HT1080 (cell line): ENCODE measurements at regions not wholly inside any gene's neighbourhood (a gene's known extent, or its start where the extent isn't known, plus 50 kb on each side); places are given as distances from the start of the nearest gene placed in this dataset.

Experiments used
- DNase-seq: peaks from one replicate; pipeline ENCODE4 v3.0.0-alpha.2; 2015; ENCODE audit warnings: low read depth

DNA sequence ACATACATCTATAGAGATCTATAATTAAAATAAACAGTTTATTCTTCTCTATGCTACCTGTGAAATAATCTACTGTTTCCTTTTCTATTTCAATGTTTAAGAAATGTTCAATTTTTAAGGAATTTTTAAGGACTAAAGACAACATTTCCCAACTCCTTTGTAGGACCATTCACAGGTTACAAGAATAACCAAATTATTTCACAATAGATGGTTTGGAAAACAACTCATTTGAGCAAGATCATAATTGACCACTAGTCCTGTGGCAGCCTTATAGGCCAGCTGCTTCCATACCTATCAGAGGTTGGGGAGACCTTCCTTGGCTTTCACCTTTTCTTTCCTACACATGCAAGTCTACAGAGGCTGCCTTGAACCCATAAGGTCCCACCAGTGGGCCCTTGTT, 193.7 kb downstream of the TTC39B start:
- no peak for DNase-seq

DNA sequence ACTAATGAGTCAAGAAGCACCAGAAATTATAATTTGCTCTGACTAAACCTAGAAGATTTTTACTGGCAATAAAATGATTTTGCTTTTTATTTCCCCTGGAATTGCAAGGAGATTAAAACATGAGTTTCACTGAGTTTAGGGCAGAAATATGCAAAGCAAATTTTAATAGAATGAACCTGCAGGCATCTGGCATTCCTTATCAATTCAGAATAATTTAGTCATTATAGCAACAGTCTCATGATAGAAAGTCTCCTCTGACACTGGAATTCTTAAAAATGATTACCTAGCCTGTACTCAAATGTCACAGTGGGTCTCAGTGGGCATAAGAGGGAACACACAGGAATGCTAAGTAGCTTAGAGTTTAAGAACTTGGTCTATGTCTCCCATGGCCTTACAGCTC, 195.9 kb downstream of the TTC39B start:
- DNase-seq, result no peak

DNA sequence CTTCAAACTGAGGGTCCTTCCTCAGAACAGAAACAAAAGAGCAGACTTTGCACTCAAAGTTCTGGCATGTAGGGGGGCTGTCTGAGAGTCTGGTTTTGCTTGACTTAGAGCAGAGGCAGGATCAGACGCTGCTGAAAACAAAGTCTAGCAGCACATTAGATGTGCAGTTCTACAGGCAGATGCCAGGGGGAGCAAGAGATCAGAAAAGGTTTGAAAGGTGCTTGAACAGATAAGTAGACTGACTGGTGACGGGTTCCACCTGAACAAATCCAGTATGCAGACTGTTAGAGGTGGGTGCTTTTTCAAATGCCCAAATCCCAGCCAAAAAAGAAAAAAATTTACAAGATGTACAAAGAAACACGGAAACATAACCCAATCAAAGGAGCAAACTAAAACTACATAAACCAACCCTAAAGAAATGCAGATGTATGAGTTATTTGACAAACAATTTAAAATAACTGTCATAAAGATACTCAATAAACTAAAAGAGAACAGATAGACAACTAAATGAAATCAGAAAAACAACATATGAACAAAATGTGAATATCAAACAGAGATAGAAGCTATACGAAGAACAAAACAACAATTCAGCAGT, 194.7 kb upstream of the FREM1 start:
- DNase-seq, result peak; percentile 14

DNA sequence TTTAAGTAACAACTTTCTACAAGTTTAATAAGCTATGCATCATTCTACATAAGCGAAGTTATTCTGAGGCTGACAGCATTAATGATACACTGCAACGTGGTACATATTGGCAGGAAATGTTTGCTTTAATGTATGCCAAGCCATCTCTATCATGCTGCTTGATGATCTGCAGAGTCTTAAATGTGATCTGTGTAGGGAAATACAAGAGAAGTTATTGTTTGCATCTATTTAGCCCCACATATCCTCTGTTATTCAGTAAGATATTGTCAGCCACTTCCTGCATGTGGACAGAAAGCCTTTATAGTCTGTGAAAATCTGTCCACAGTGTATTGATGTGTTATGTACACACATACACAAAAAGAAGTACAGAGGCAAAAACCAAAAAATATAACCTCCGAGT, 193.1 kb upstream of the FREM1 start:
- DNase-seq, result no peak

DNA sequence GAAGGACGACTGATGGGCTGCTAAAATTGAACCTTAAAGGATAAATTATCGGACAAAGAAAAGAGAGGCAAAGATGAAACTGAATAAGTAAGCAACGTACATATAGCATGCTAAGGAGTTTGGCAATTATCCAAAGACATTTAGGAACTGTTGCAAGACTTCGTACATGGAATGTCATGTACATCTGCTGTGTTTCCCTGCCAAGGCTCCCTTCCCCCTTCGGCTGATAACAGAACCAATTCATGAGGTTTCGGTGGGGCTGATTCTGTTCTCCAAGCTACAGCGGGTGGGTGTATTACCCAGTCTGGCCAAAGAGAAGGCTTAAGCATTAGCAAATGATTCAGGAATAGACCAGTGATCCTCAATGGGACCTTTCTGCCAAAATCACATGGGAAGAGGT, 190.9 kb upstream of the FREM1 start:
- DNase-seq, result no peak

DNA sequence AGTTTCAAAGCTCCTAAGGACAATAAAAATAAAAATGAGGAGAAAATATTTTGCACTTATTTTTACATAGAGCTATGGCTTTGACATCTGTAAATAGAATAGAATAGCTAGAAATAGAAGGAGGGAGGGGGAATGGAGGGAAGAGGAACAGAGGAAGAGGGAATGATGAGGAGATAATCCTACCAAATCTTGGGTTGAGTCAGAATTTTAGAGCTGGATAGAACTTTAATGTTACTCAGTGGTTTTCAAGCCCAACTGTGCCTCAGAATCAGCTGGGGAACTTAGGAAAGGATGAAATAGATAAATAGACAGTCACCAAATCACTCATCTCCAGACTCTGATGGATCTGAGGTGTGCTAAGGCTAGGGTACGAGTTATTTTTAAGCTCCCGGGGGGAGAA, 190.3 kb upstream of the FREM1 start:
- DNase-seq, result no peak

DNA sequence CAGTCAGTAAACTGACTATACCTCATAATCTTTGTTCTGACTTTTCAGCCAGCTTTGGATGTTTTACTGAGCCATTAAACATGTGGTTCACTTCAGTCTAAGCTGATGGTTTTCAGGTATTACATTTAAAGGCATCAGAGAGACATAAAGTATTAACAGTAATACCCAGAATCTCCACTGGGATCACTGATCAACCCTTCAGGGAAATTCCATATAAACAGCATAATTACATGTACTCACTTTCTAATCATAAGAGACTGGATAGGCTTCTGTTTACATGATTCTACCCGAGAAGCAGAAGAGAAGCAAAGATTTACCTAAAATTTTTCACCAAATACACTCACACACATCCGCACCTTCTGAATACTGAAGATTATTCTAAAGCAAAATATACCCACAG, 186.7 kb upstream of the FREM1 start:
- no peak for DNase-seq

DNA sequence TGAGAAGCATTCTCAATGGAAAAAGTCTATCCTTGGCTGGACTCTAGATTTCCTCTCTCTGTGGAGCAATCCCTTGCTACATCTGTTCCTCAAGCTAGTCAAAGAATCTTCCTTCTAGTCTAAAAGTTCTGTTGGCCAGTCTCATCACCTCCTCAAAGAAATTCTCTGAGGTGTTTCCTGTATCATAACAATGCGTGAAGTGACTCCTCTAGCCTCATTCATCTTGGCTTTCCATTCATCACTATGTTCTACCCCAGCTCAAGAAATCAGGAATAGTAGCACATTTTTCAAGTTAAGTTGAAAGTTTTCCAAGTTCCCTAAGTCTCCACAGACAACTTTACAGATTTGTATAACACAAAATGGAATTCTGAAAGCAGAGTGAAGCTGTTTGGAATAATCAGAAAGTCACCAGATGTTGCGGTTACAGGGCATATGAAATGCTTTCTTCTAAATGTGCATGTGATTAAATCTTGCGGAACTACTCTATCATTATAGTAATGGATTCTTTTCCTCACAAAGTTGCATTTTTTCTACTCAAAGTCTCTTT, 176.6 kb upstream of the FREM1 start:
- no peak for DNase-seq

DNA sequence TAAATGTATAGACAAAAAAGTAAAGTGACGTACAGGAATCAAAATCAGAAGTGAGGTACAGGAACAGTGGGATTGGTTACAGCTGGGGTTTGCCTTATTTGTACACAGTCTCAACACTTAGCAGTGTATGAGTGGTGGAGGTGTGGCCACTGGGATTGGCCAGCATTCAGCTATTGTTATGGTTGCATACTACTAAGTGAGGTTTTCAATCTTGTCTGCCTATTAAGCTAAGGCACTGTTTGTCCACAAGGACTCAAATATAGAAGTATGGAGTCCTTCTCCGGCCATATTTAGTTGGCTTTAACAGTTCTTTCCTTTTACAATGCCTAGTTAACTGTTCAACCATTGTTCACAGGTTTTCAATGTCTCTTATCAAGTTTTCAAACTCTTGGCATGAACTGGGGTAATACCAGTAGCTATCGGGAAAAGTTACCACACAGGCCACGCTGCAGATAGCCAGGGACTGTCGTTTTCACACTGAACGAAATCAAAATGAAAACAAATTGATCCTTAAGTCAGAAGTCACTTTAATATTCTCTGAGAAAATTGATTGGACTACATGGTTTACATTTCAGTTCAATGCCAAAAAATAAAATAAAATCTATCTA, 176.0 kb upstream of the FREM1 start:
- peak; percentile 13 for DNase-seq

DNA sequence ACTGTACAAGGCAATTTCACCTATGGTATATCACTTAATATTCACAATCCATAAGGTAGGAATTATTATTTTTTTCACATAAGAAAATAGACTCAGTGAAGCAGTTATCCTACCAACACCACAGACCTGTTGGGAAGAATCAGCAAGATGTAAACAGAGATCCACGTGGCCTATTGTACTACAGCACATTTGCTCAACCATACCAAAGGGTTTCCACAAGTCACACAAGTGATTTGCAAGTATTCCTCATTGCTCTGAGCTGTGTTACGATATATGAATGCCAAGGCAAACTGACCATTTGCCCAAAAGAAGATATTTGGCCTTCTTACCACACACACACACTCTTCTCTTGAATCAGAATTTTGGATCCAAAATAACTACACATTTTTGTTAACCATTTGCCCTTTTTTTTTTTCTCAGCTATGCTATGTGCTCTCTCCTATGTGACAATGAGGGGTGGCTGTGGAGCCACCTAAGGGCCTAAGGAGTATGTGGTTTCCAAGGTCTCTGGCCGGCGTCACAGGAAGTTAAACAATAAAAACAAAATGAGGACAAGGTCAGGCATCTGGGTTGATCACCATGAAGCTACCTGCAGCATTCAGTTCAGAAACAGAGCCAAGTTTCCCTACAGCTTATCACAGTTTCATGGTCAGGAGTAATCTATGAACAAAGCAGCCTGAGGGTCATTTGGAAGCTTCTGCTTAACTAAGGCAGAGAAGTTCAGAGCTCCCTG, 171.0 kb upstream of the FREM1 start:
- DNase-seq, result no peak

DNA sequence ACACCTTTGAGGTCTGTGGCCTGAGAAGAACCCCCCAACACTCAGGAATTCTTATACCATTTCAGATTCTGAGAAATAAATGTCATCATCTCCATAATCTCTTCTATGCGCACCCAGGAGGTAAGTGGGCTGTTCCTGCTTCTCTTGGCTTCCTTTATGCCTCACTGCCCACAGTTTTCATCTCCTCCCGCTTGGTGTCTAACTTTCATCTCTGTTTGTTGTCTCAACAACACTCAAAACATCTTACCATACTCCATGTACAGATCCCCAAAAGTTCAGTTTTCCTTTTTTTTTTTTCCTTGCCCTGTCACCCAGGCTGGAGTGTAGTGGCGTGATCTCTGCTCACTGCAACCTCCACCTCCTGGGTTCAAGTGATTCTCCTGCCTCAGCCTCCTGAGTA, 170.2 kb upstream of the FREM1 start:
- no peak for DNase-seq

DNA sequence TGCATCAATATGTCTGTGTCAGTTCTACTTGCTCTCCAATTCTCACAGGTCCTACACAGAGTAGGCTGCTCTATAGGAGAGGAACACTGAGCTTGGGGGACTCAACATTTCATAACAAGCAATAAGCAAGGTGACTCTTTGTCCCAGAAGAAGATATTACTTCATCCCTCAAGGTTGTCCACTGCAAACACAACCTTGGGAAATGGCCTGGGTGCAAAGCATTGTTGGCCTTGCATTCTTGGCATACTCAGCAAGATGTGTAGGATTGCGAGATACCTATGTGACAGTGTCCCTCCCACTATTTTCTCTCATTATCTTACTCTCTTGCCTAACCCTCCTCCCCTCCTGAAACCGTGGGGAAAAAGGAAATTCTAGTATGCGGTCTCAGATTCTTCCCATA, 169.8 kb upstream of the FREM1 start:
- no peak for DNase-seq

DNA sequence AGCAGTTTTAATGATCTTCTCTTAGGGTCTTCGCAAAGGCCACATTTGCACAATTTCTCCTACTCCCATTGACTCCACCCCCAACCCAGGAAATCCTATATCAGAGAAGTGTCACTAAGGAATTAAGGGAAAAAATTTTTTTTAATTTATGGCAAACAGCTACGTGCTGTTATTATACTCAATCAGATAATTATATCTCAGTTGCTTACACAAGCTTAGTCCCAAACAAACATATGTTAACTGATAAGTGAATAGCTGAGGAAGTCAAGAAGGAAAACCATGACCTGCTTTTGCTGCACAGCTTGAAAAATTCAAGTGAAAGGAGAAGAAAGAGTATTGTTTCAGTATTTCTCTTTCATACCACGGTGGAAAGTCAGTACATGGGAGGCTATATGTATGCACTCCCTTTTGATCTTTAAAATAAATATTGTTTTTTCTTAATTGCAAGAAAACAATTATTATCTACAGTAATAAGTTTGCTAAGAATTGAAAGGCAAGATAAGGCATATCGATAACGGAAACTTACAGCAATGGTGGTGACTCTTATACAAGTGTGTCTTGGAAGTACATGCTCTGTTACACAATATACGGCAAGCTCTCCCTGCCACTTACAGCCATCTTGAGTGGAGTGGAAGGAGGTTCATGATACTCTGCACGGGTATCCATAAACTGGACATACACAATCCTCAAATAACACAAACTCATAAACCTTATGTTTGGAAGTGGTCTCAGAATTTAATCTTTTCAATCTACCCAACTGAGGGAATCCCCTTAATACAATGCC, 167.9 kb upstream of the FREM1 start:
- DNase-seq, result no peak

DNA sequence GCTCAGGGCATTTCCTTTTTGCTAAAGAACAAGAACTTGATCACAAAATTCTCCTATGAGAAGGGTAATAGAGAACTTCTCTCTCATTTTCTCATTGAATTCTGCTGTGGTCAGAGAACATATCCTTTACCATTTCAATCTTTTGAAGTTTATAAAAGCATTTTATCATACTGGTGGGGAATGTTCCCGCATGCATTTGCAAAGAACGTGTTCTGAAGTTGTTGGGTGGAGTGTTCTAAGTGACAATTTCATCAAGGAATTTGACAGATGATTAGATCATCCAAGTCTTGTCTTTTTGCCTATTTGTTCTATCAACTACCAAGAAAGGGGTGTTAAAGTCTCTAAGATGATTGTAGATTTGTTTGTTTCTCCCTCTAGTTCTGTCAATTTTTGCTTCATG, 163.4 kb upstream of the FREM1 start:
- no peak for DNase-seq

DNA sequence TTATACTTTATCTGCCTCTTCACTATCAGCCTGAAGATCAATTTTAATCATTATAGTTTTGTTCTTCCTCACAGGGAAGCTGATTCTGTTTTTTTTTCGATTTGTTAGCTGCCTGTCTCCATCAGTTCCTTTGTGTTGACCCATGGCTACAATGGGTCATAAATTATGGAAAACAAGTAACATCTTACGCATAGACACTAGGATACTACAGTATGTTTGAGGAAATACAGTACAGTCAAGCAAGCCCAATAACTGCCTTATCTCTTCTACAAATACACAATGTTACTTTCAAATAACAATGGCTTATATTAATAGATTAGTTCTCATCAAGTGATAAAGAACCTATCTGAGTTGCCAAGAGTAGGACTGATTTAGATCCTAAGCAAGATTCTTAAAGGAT, 160.5 kb upstream of the FREM1 start:
- DNase-seq, result no peak

DNA sequence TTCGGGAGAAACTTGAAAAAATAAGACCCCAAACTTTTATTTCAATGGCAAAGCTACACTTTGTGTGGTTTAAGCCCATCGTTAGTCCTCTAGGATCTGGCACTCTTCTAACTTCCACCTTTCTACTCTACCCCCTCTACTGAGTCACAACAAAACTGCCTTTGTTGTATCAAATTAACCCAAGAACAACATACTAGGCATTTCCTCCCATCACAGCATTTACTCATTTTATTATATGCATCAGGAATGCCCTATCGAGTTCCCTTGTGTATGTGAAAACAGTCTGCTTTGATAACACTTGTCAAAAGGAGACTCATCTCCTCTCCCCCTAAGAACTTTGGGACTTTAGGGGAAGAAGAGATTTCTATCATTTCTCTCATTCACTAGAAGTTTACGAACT, 158.9 kb upstream of the FREM1 start:
- peak; percentile 17 for DNase-seq

DNA sequence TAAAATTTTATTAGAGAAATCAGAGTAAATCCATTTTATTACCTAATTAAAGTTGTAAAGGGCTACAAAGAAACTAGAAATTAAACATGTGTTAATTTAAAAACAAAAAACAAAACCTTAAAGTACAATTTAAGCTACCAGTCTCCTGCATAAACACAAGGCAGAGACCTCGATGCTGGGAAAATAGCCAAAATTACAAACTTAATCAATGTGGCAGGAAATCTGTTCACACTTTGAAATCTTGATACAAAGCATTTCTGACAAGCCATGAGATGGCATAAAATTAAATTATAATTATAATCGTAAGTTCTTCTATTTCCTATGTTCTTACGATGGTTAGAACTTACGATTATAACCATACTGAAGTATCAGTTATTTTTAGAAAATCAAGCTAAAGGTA, 158.0 kb upstream of the FREM1 start:
- DNase-seq, result no peak

DNA sequence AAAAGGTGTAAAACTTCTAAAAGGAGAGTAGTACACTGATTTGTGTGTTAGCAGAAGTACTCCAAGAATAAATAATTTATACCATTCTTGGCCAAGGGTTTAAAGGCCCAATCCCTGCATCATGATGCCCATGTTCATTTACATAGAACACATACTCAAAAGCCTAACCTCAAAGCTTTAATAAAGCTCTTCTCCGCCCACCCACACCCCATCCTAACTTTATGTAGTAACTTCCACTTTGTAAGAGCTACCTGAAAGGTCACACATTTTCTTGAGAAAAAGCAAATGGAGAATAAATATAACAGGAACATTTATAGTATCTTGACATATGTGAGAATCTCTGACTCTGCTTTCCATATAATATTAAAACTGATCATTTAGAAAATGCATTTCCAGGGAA, 148.8 kb upstream of the FREM1 start:
- DNase-seq, result no peak

DNA sequence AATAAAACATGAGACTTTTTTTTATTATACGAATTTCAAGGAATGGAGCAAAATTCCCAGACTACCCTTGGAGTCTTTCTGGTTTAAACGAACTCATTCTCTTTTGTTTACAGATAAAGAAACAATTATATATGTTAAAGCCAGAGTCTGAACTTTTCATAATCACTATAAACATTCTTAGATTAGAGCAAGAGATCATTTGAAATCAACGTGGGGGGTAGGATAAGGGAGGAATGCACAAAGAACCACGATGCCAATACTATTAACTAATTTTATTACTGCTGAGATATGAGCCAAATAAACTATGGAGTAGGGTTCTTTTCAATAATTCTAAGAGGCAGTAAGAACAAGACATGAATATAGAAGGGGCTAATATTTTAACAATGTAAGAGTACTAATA, 148.0 kb upstream of the FREM1 start:
- no peak for DNase-seq

DNA sequence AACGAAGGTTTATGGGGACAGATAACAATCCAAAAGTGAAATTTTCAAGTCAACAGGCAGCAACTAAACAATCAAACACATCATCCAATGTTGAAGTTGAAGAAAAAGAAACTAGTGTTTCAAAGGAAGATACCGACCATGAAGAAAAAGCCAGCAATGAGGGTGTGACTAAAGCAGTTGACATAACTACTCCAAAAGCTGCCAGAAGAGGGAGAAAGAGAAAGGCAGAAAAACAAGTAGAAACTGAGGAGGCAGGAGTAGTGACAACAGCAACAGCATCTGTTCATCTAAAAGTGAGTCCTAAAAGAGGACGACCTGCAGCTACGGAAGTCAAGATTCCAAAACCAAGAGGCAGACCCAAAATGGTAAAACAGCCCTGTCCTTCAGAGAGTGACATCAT, 145.1 kb upstream of the FREM1 start:
- peak; percentile 46 for DNase-seq

DNA sequence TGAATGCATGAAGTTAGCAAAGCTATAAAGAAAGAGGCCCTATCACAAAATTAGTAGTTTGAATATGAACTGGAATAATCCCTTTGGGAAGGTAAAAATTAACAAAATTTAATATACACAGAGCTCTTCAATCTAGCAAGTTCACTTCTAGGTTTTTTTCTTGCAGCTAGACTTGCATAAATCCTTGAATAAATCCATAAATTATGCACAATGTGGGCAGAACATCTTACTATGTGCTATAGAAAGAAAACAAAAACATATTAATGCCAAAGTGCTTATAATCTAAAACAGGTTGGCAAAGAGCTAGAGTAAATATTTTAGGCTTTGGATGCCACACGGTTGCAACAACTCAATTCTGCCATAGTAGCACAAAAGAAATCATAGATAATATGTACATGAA, 138.5 kb upstream of the FREM1 start:
- DNase-seq, result no peak

DNA sequence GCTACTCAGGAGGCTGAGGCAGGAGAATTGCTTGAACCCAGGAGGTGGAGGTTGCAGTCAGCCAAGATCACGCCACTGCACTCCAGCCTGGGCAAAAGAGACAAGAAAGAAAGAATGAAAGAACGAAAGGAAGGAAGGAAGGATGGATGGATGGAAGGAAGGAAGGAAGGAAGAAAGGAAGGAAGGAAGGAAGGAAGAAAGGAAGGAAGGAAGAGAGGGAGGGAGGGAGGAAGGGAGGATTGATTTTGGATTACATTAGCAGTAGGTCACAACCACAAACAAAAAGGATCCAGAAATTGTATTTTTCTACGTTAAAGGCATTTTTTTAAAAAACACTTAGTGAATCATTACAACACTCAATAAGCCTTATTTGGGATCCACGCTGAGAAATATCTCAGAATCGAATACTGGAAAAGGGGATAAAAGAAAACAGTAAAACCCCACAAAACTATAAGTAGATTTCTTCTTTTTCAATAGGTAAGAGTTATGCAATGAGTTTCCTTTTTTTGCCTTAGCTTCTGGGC, 136.9 kb upstream of the FREM1 start:
- no peak for DNase-seq
